Suprapubic skin (tissue), 4 donors: ENCODE measurements at regions not wholly inside any gene's neighbourhood (a gene's known extent, or its start where the extent isn't known, plus 50 kb on each side); places are given as distances from the start of the nearest gene placed in this dataset.

Experiments used
- DNase-seq, 2 donors: peaks; one replicate each; pipeline ENCODE4 v3.0.0-alpha.2; 2019; ENCODE audit warnings: low spot score in 2 of 2
- H3K27ac ChIP-seq: fragments of 200-600 bp; sonication (generic); one replicate; pipeline ENCODE4 v1.5.1; 2019
- H3K27me3 ChIP-seq: fragments of 200-600 bp; sonication (generic); one replicate; pipeline ENCODE4 v1.5.1; 2019
- H3K36me3 ChIP-seq: fragments of 200-600 bp; sonication (generic); one replicate; pipeline ENCODE4 v1.5.1; 2019
- H3K4me1 ChIP-seq: fragments of 200-600 bp; sonication (generic); one replicate; pipeline ENCODE4 v1.5.1; 2019
- H3K4me3 ChIP-seq: fragments of 200-600 bp; sonication (generic); one replicate; pipeline ENCODE4 v1.5.1; 2019; ENCODE audit warnings: mild to moderate bottlenecking
- H3K9me3 ChIP-seq: fragments of 200-600 bp; sonication (generic); one replicate; pipeline ENCODE4 v1.5.1; 2019
- CTCF ChIP-seq, 2 donors: fragments of 200-600 bp in 1 of 2; fragments of 450-650 bp in 1 of 2; sonication (generic) in 1 of 2; IDR thresholded peaks; one replicate each; pipeline ENCODE4 v1.5.1; 2016 to 2019; ENCODE audit warnings: antibody characterized with exemption in 2 of 2, mild to moderate bottlenecking in 1 of 2, moderate library complexity in 1 of 2
- EP300 ChIP-seq: sonication (generic); formaldehyde crosslinking; IDR thresholded peaks from one replicate; pipeline ENCODE4 v1.6.1; 2017; ENCODE audit warnings: antibody characterized with exemption
- POLR2A ChIP-seq, 2 donors: fragments of 450-650 bp; IDR thresholded peaks; one replicate each; pipeline ENCODE4 v1.6.1; 2017; ENCODE audit warnings: antibody characterized with exemption in 2 of 2, mild to moderate bottlenecking in 2 of 2, moderate library complexity in 2 of 2
- POLR2AphosphoS5 ChIP-seq, 3 donors: sonication (generic); formaldehyde crosslinking; IDR thresholded peaks; one replicate each; pipeline ENCODE4 v1.6.1; 2017; ENCODE audit warnings: antibody characterized with exemption in 3 of 3
- WGBS: methylation state at CpG from one replicate; pipeline ENCODE4 v1.1.5; 2018; 5-methylcytosine and 5-hydroxymethylcytosine counted together

- Histone ChIP-seq H3K36me3 (no peaks in the 10 kb centered on the region), H3K4me1 (no peaks in the 10 kb centered on the region), H3K4me3 (no peak overlapping the region), H3K27ac (no peak overlapping the region), H3K9me3 (peaks cover 4% of the 10 kb centered on the region), H3K27me3 (no peaks in the 10 kb centered on the region)
- 8% methylated on average over 1 of the region's 1 CpG for WGBS
- no peak for DNase-seq
- TF ChIP-seq EP300 (no peak), POLR2AphosphoS5 (IDR thresholded peaks at IDR 0.05) (no peak), CTCF (IDR thresholded peaks at IDR 0.05) (no peak), POLR2A (IDR thresholded peaks at IDR 0.05) (no peak)
Measured at GRCh38 chr16:8493972-8494371, 96.3 kb downstream of the TMEM114 start.

GRCh38 chr16:8492690-8493089, 97.6 kb downstream of the TMEM114 start:
- Histone ChIP-seq H3K4me1 (no peaks in the 10 kb centered on the region), H3K27ac (no peak overlapping the region), H3K9me3 (peaks cover 4% of the 10 kb centered on the region), H3K27me3 (no peaks in the 10 kb centered on the region), H3K36me3 (no peaks in the 10 kb centered on the region), H3K4me3 (no peak overlapping the region)
- TF ChIP-seq EP300 (no peak), CTCF (IDR thresholded peaks at IDR 0.05) (no peak), POLR2A (IDR thresholded peaks at IDR 0.05) (no peak)
- no peak for DNase-seq

- H3K36me3 ChIP-seq = no peaks in the 10 kb centered on the region
Measured at GRCh38 chr16:8489580-8489979, 100.7 kb downstream of the TMEM114 start.

GRCh38 chr16:8486985-8487384, 103.3 kb downstream of the TMEM114 start:
- H3K27ac ChIP-seq = no peak overlapping the region
- no peak for TF ChIP-seq CTCF (IDR thresholded peaks at IDR 0.05)
- TF ChIP-seq POLR2A (IDR thresholded peaks at IDR 0.05) = no peak
- TF ChIP-seq POLR2AphosphoS5 (IDR thresholded peaks at IDR 0.05) = no peak
- no peak for TF ChIP-seq EP300
- H3K4me3 ChIP-seq = no peak overlapping the region
- H3K9me3 ChIP-seq = no peaks in the 10 kb centered on the region
- DNase-seq = no peak
- no peaks in the 10 kb centered on the region for H3K27me3 ChIP-seq
- 76% methylated on average over 3 of the region's 3 CpGs for WGBS
- H3K36me3 ChIP-seq = no peaks in the 10 kb centered on the region
- no peaks in the 10 kb centered on the region for H3K4me1 ChIP-seq

More at GRCh38 chr16:8489580-8489979, 100.7 kb downstream of the TMEM114 start:
- Histone ChIP-seq H3K4me1 (no peaks in the 10 kb centered on the region), H3K27ac (no peak overlapping the region), H3K27me3 (no peaks in the 10 kb centered on the region), H3K9me3 (no peaks in the 10 kb centered on the region), H3K4me3 (no peak overlapping the region)
- no peak for DNase-seq
- 71% methylated on average over 3 of the region's 3 CpGs for WGBS
- no peak for TF ChIP-seq EP300
- TF ChIP-seq POLR2AphosphoS5 (IDR thresholded peaks at IDR 0.05) = no peak
- TF ChIP-seq CTCF (IDR thresholded peaks at IDR 0.05) = no peak
- TF ChIP-seq POLR2A (IDR thresholded peaks at IDR 0.05) = no peak

GRCh38 chr16:8483396-8483795, 106.9 kb downstream of the TMEM114 start:
- no peak for DNase-seq
- Histone ChIP-seq H3K27ac (no peak overlapping the region), H3K4me3 (no peak overlapping the region), H3K27me3 (no peaks in the 10 kb centered on the region), H3K36me3 (no peaks in the 10 kb centered on the region), H3K9me3 (no peaks in the 10 kb centered on the region), H3K4me1 (no peaks in the 10 kb centered on the region)
- TF ChIP-seq CTCF (IDR thresholded peaks at IDR 0.05) = no peak
- TF ChIP-seq POLR2A (IDR thresholded peaks at IDR 0.05) = no peak
- no peak for TF ChIP-seq EP300
- TF ChIP-seq POLR2AphosphoS5 (IDR thresholded peaks at IDR 0.05) = no peak
- WGBS = 57% methylated on average over 8 of the region's 8 CpGs
